GM12878 (cell line): ENCODE measurements at regions not wholly inside any gene's neighbourhood (a gene's known extent, or its start where the extent isn't known, plus 50 kb on each side); places are given as distances from the start of the nearest gene placed in this dataset.

Source experiments
- BHLHE40 ChIP-seq, 2 experiments: fragments of 450-650 bp in 1 of 2; IDR thresholded peaks; 2 replicates each; pipeline ENCODE4 v1.6.1; 2011 to 2017; ENCODE audit warnings: low read depth in 2 of 2, borderline replicate concordance in 1 of 2, improper control_type of control experiment in 1 of 2, low read length in 1 of 2, mild to moderate bottlenecking in 1 of 2
- IKZF2 ChIP-seq, 2 experiments: fragments of 450-650 bp; IDR thresholded peaks; 2 replicates each; pipeline ENCODE4 v1.6.1; 2017; ENCODE audit warnings: mild to moderate bottlenecking in 2 of 2, moderate library complexity in 2 of 2
- JUNB ChIP-seq: IDR thresholded peaks from 2 replicates; pipeline ENCODE4 v1.6.1; 2016; ENCODE audit warnings: antibody characterized with exemption, mild to moderate bottlenecking
- MYB ChIP-seq: fragments of 150-350 bp; IDR thresholded peaks from 2 replicates; pipeline ENCODE4 v1.6.1; 2014; ENCODE audit warnings: mild to moderate bottlenecking, low read depth, low read length, borderline replicate concordance
- NFYA ChIP-seq: IDR thresholded peaks from 2 replicates; pipeline ENCODE4 v1.6.1; 2011; ENCODE audit warnings: low read depth, mild to moderate bottlenecking, low read length, improper control_type of control experiment, borderline replicate concordance
- TF ChIP-seq, protein P1 (sequence below): fragments of 450-650 bp; formaldehyde crosslinking; IDR thresholded peaks from 2 replicates; pipeline ENCODE4 v1.5.0; 2022; ENCODE audit warnings: mild to moderate bottlenecking, missing genetic modification characterization
- TF ChIP-seq, protein P2 (sequence below), 3 experiments: IDR thresholded peaks in 2 of 3; conservative IDR thresholded peaks in 1 of 3; 2 replicates each; pipeline ENCODE4 v1.5.1; 2011; ENCODE audit warnings: low read depth in 3 of 3, low read length in 3 of 3, mild to moderate bottlenecking in 3 of 3, control low read depth in 2 of 3, moderate library complexity in 2 of 3, inconsistent platforms in 1 of 3, mixed read lengths in 1 of 3; ENCODE audit not compliant: control insufficient read depth in 2 of 3, insufficient read depth in 1 of 3; ENCODE audit errors: extremely low read depth in 1 of 3

DNA sequence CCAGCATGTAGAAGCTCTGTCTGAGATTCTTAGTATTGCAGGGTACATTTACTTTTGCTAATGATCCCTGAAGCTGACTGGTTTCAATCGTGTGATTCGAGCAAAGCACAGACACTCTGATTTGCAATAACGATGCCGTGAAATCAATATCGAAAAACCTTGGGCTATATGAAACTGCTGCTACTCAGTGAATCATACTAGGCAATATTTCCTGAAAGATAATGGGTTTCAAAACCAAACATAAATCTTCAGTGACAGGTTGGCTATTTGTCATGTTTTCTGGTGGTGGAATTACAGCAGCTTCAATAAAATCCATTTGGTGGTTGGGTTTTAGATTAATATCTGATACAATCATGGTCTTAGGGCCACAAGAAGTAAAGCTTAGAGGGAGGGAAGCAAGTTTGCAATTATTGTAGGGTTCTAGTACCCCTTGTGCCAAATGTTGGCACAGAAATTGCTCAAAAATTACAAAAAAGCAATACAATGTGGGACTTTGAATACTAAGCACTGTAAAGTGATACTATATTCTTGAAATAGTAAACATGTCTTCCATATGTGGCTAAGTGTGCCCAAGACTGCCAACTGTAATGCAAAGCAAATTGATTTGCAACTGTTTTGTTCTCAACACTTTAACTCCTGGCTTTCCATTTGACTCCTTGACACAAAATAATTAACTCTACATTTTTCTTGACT, 112.4 kb upstream of the JAZF1 start (continued):
- TF ChIP-seq MYB (no peak), BHLHE40 (IDR thresholded peaks at IDR 0.05; ENCODE audit: borderline replicate concordance in 1 of 2, low read depth in 2 of 2, low read length in 1 of 2) (peak in 1 of 2 experiments; percentile 28; a peak in 2 of 4 replicates), IKZF2 (IDR thresholded peaks at IDR 0.05) (peak; percentile 32 to 76; a peak in 1 of 4 replicates), NFYA (no peak), JUNB (peak; percentile 25; the same call in 1 of the 2 replicates)
- TF ChIP-seq, protein P1, sequence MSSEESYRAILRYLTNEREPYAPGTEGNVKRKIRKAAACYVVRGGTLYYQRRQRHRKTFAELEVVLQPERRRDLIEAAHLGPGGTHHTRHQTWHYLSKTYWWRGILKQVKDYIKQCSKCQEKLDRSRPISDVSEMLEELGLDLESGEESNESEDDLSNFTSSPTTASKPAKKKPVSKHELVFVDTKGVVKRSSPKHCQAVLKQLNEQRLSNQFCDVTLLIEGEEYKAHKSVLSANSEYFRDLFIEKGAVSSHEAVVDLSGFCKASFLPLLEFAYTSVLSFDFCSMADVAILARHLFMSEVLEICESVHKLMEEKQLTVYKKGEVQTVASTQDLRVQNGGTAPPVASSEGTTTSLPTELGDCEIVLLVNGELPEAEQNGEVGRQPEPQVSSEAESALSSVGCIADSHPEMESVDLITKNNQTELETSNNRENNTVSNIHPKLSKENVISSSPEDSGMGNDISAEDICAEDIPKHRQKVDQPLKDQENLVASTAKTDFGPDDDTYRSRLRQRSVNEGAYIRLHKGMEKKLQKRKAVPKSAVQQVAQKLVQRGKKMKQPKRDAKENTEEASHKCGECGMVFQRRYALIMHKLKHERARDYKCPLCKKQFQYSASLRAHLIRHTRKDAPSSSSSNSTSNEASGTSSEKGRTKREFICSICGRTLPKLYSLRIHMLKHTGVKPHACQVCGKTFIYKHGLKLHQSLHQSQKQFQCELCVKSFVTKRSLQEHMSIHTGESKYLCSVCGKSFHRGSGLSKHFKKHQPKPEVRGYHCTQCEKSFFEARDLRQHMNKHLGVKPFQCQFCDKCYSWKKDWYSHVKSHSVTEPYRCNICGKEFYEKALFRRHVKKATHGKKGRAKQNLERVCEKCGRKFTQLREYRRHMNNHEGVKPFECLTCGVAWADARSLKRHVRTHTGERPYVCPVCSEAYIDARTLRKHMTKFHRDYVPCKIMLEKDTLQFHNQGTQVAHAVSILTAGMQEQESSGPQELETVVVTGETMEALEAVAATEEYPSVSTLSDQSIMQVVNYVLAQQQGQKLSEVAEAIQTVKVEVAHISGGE (CRISPR knock-in tag): no peak
- TF ChIP-seq, protein P2, sequence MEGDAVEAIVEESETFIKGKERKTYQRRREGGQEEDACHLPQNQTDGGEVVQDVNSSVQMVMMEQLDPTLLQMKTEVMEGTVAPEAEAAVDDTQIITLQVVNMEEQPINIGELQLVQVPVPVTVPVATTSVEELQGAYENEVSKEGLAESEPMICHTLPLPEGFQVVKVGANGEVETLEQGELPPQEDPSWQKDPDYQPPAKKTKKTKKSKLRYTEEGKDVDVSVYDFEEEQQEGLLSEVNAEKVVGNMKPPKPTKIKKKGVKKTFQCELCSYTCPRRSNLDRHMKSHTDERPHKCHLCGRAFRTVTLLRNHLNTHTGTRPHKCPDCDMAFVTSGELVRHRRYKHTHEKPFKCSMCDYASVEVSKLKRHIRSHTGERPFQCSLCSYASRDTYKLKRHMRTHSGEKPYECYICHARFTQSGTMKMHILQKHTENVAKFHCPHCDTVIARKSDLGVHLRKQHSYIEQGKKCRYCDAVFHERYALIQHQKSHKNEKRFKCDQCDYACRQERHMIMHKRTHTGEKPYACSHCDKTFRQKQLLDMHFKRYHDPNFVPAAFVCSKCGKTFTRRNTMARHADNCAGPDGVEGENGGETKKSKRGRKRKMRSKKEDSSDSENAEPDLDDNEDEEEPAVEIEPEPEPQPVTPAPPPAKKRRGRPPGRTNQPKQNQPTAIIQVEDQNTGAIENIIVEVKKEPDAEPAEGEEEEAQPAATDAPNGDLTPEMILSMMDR (IDR thresholded peaks at IDR 0.05 in 2 of 3, conservative IDR thresholded peaks at IDR 0.05 in 1 of 3; ENCODE audit: control insufficient read depth in 2 of 3, extremely low read depth in 1 of 3, insufficient read depth in 1 of 3, low read depth in 3 of 3, low read length in 3 of 3): no peak
